GM19395 (cell line): ENCODE measurements at regions not wholly inside any gene's neighbourhood (a gene's known extent, or its start where the extent isn't known, plus 50 kb on each side); places are given as distances from the start of the nearest gene placed in this dataset.

Experiments
- ATAC-seq: cut with Tn5 transposase; IDR thresholded peaks from one replicate; pipeline ENCODE4 v1.9.1; 2021; ENCODE audit warnings: mild to moderate bottlenecking, moderate library complexity; ENCODE audit not compliant: unreplicated experiment

GRCh38 chr4:106687026-106687425 lies 318.4 kb upstream of the GIMD1 start:
- ATAC-seq, result no peak

GRCh38 chr4:106681381-106681921 lies 312.9 kb upstream of the GIMD1 start:
- ATAC-seq, result no peak

GRCh38 chr4:106679063-106679462 lies 310.5 kb upstream of the GIMD1 start:
- ATAC-seq, result no peak

- no peak for ATAC-seq
These were observed 308.6 kb upstream of the GIMD1 start for GRCh38 chr4:106677213-106677612.

- no peak for ATAC-seq
These were observed 307.8 kb upstream of the GIMD1 start for GRCh38 chr4:106676173-106676921.

- no peak for ATAC-seq
These were observed 303.1 kb upstream of the GIMD1 start for GRCh38 chr4:106671716-106672115.

GRCh38 chr4:106670976-106671375 lies 302.4 kb upstream of the GIMD1 start:
- ATAC-seq, result no peak

- no peak for ATAC-seq
These were observed 290.8 kb upstream of the GIMD1 start for GRCh38 chr4:106659371-106659770.

GRCh38 chr4:106652095-106652494 lies 283.5 kb upstream of the GIMD1 start:
- ATAC-seq, result no peak

- ATAC-seq, result no peak
These were observed 282.1 kb upstream of the GIMD1 start for GRCh38 chr4:106650701-106651100.

GRCh38 chr4:106647451-106647850 lies 278.9 kb upstream of the GIMD1 start:
- ATAC-seq, result no peak

GRCh38 chr4:106629268-106629625 lies 260.7 kb upstream of the GIMD1 start:
- ATAC-seq, result no peak

- no peak for ATAC-seq
These were observed 260.1 kb upstream of the GIMD1 start for GRCh38 chr4:106628586-106629267.

- no peak for ATAC-seq
These were observed 258.5 kb upstream of the GIMD1 start for GRCh38 chr4:106627051-106627450.

- ATAC-seq, result no peak
These were observed 256.1 kb upstream of the GIMD1 start for GRCh38 chr4:106624671-106625070.

- no peak for ATAC-seq
These were observed 250.4 kb upstream of the GIMD1 start for GRCh38 chr4:106618956-106619355.

- no peak for ATAC-seq
These were observed 247.4 kb upstream of the GIMD1 start for GRCh38 chr4:106615961-106616360.

GRCh38 chr4:106615410-106615945 lies 246.9 kb upstream of the GIMD1 start:
- ATAC-seq, result no peak

GRCh38 chr4:106614441-106614840 lies 245.9 kb upstream of the GIMD1 start:
- ATAC-seq, result no peak

GRCh38 chr4:106609917-106610316 lies 241.3 kb upstream of the GIMD1 start:
- ATAC-seq, result no peak

- ATAC-seq, result no peak
These were observed 239.0 kb upstream of the GIMD1 start for GRCh38 chr4:106607558-106607957.
